Peyer's patch (tissue), 4 donors: ENCODE measurements at regions not wholly inside any gene's neighbourhood (a gene's known extent, or its start where the extent isn't known, plus 50 kb on each side); places are given as distances from the start of the nearest gene placed in this dataset.

Experiments
- DNase-seq, 3 donors: peaks; one replicate each; pipeline ENCODE4 v3.0.0-alpha.2; 2017 to 2019
- H3K27ac ChIP-seq, 4 donors: fragments of 200-600 bp; sonication (generic); one replicate each; pipeline ENCODE4 v1.5.1; 2016 to 2019
- H3K27me3 ChIP-seq, 2 donors: fragments of 200-600 bp; sonication (generic); one replicate each; pipeline ENCODE4 v1.5.1; 2019
- H3K36me3 ChIP-seq, 3 donors: fragments of 200-600 bp; sonication (generic); one replicate each; pipeline ENCODE4 v1.5.1; 2016 to 2019
- H3K4me1 ChIP-seq, 4 donors: fragments of 200-600 bp; sonication (generic); one replicate each; pipeline ENCODE4 v1.5.1; 2016 to 2019
- H3K4me3 ChIP-seq, 4 donors: fragments of 200-600 bp; sonication (generic); 1 replicate in 3 of 4; 2 replicates in 1 of 4; pipeline ENCODE4 v1.5.1; 2016 to 2019; ENCODE audit warnings: mild to moderate bottlenecking in 1 of 4
- H3K9me3 ChIP-seq, 4 donors: fragments of 200-600 bp; sonication (generic); one replicate each; pipeline ENCODE4 v1.5.1; 2016 to 2019; ENCODE audit warnings: mild to moderate bottlenecking in 1 of 4
- POLR2A ChIP-seq, 2 donors: fragments of 450-650 bp; IDR thresholded peaks; one replicate each; pipeline ENCODE4 v1.5.1; 2017; ENCODE audit warnings: antibody characterized with exemption in 2 of 2, mild to moderate bottlenecking in 2 of 2, moderate library complexity in 2 of 2
- TF ChIP-seq, protein P1 (sequence below), 6 experiments: fragments of 450-650 bp in 4 of 6; fragments of 200-600 bp in 2 of 6; sonication (generic) in 1 of 6; IDR thresholded peaks; one replicate each; pipeline ENCODE4 v1.5.1; 2017 to 2019; ENCODE audit warnings: antibody characterized with exemption in 6 of 6, mild to moderate bottlenecking in 3 of 6, moderate library complexity in 1 of 6

- H3K27me3 ChIP-seq: no peaks in the 10 kb centered on the region
- H3K9me3 ChIP-seq: no peaks in the 10 kb centered on the region
- no peak overlapping the region for H3K27ac ChIP-seq
- H3K36me3 ChIP-seq: no peaks in the 10 kb centered on the region
- no peak overlapping the region for H3K4me3 ChIP-seq
- DNase-seq: no peak
- TF ChIP-seq, protein P1, sequence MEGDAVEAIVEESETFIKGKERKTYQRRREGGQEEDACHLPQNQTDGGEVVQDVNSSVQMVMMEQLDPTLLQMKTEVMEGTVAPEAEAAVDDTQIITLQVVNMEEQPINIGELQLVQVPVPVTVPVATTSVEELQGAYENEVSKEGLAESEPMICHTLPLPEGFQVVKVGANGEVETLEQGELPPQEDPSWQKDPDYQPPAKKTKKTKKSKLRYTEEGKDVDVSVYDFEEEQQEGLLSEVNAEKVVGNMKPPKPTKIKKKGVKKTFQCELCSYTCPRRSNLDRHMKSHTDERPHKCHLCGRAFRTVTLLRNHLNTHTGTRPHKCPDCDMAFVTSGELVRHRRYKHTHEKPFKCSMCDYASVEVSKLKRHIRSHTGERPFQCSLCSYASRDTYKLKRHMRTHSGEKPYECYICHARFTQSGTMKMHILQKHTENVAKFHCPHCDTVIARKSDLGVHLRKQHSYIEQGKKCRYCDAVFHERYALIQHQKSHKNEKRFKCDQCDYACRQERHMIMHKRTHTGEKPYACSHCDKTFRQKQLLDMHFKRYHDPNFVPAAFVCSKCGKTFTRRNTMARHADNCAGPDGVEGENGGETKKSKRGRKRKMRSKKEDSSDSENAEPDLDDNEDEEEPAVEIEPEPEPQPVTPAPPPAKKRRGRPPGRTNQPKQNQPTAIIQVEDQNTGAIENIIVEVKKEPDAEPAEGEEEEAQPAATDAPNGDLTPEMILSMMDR (IDR thresholded peaks at IDR 0.05): no peak
- no peak for TF ChIP-seq POLR2A (IDR thresholded peaks at IDR 0.05)
- H3K4me1 ChIP-seq: no peaks in the 10 kb centered on the region
These were observed 126.7 kb downstream of the TLR5 start for GRCh38 chr1:223016381-223016780.

- H3K4me1 ChIP-seq: no peaks in the 10 kb centered on the region
- no peaks in the 10 kb centered on the region for H3K9me3 ChIP-seq
- no peak overlapping the region for H3K27ac ChIP-seq
- TF ChIP-seq, protein P1 (IDR thresholded peaks at IDR 0.05): no peak
- no peaks in the 10 kb centered on the region for H3K36me3 ChIP-seq
- H3K27me3 ChIP-seq: no peaks in the 10 kb centered on the region
- DNase-seq: no peak
- H3K4me3 ChIP-seq: no peak overlapping the region
These were observed 126.2 kb downstream of the TLR5 start for GRCh38 chr1:223016890-223017289.

- no peaks in the 10 kb centered on the region for H3K27me3 ChIP-seq
- H3K36me3 ChIP-seq: no peaks in the 10 kb centered on the region
- H3K4me3 ChIP-seq: no peak overlapping the region
- H3K4me1 ChIP-seq: no peaks in the 10 kb centered on the region
- H3K9me3 ChIP-seq: no peaks in the 10 kb centered on the region
- DNase-seq: no peak
- H3K27ac ChIP-seq: no peak overlapping the region
- TF ChIP-seq, protein P1 (IDR thresholded peaks at IDR 0.05): no peak
- TF ChIP-seq POLR2A (IDR thresholded peaks at IDR 0.05): no peak
These were observed 125.8 kb downstream of the TLR5 start for GRCh38 chr1:223017291-223017690.

- Histone ChIP-seq H3K27me3 (no peaks in the 10 kb centered on the region), H3K4me1 (no peaks in the 10 kb centered on the region), H3K9me3 (no peaks in the 10 kb centered on the region), H3K27ac (no peak overlapping the region), H3K4me3 (no peak overlapping the region), H3K36me3 (no peaks in the 10 kb centered on the region)
- no peak for DNase-seq
- TF ChIP-seq, protein P1 (IDR thresholded peaks at IDR 0.05): no peak
- TF ChIP-seq POLR2A (IDR thresholded peaks at IDR 0.05): no peak
These were observed 124.5 kb downstream of the TLR5 start for GRCh38 chr1:223018534-223018933.

DNA sequence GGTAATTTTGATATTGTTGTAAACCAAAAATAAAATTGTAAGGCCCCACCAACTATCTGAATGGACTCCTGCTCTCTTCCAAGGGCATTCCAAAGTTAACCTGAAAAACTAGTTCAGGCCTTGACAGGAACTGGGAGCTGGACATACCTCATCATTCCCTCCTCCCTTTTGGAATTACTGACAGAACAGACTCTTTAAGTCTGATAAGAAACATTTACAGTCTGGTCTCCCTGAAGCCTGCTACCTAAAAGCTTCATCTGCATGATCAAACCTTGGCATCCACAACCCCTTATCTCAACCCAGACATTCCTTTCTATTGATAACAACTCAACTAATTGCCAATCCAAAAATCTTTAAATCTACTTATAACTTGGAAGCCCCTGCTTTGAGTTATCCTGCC, 123.8 kb downstream of the TLR5 start:
- no peaks in the 10 kb centered on the region for H3K9me3 ChIP-seq
- no peaks in the 10 kb centered on the region for H3K36me3 ChIP-seq
- no peak for DNase-seq
- no peak overlapping the region for H3K4me3 ChIP-seq
- no peak for TF ChIP-seq POLR2A (IDR thresholded peaks at IDR 0.05)
- TF ChIP-seq, protein P1 (IDR thresholded peaks at IDR 0.05): no peak
- H3K4me1 ChIP-seq: no peaks in the 10 kb centered on the region
- H3K27ac ChIP-seq: no peak overlapping the region
- H3K27me3 ChIP-seq: no peaks in the 10 kb centered on the region

DNA sequence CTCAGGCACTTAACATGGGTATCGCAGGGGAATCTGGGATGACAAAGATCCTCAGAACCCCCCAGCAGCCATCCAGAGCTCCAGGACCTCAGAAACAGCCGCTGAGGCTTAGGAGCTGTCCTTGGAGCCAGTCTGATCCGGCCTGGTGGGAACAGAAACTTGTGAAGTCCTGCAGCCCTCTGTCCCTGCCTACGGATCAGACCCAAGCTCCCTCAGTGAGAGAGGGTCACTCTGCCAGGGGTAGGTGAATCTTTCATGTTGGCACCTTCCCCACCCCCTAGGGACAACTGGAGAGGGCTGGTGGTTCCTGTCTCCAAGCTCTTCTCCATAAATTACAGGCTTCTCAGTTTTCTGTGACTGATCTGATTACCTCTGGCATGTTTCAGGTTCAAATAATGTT, 122.3 kb downstream of the TLR5 start:
- DNase-seq: no peak
- Histone ChIP-seq H3K4me1 (no peaks in the 10 kb centered on the region), H3K36me3 (no peaks in the 10 kb centered on the region), H3K27ac (no peak overlapping the region), H3K27me3 (no peaks in the 10 kb centered on the region), H3K4me3 (no peak overlapping the region), H3K9me3 (no peaks in the 10 kb centered on the region)
- no peak for TF ChIP-seq POLR2A (IDR thresholded peaks at IDR 0.05)
- TF ChIP-seq, protein P1 (IDR thresholded peaks at IDR 0.05): no peak
